ENCODE measurements at regions not wholly inside any gene's neighbourhood (a gene's known extent, or its start where the extent isn't known, plus 50 kb on each side); places are given as distances from the start of the nearest gene placed in this dataset.
"Not testable (repeated sequence)": the region's sequence is repeated elsewhere in the genome, so short reads cannot be mapped to it uniquely, and the experiment has no call there.

DNA sequence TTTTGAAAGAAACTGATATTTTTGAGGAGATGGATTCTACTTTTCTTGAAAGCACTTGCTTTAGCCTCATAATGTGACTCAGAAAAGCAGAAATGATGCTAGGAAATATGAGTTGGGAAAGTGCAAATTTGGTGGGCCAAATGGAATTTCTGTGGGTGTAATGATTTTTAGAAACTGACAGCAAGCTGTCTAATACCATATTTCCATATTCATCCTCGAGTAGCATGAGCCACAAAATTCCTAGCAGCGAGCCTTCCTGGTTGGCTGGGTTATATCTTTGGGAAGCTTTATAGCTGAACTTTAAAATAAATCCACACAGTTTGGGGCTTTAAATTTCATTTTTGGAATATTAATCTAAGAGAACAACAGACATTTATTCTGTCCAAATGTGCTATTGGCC lies 190.0 kb downstream of the DSC3 start:
- Histone ChIP-seq H3K36me3 (ENCODE audit: control insufficient read depth in 2 of 2, extremely low read depth in 1 of 2, insufficient read depth in 2 of 2, low read length in 2 of 2) (no peaks in the 10 kb centered on the region), H3K4me1 (ENCODE audit: control insufficient read depth, extremely low read depth, insufficient read depth, low read length) (no peaks in the 10 kb centered on the region), H2AFZ (ENCODE audit: control insufficient read depth, low read length) (no peak overlapping the region), H3K9ac (ENCODE audit: control insufficient read depth, extremely low read depth, insufficient read depth, low read length) (no peak overlapping the region), H3K4me2 (ENCODE audit: control insufficient read depth, extremely low read depth, insufficient read depth, low read depth, low read length) (no peak overlapping the region), H3K27ac (ENCODE audit: control insufficient read depth, insufficient read depth, low read length) (no peak overlapping the region), H4K20me1 (ENCODE audit: control insufficient read depth, extremely low read depth, insufficient read depth, low read length) (no peaks in the 10 kb centered on the region), H3K9me1 (ENCODE audit: control insufficient read depth, extremely low read depth, insufficient read depth, low read length) (no peaks in the 10 kb centered on the region), H3K27me3 (ENCODE audit: control insufficient read depth, extremely low read depth, insufficient read depth, low read length) (no peaks in the 10 kb centered on the region), H3K9me3 (ENCODE audit: control insufficient read depth, low read depth, low read length) (no peaks in the 10 kb centered on the region), H3K79me2 (ENCODE audit: control insufficient read depth, insufficient read depth, low read length) (no peaks in the 10 kb centered on the region), H3K4me3 (ENCODE audit: control insufficient read depth in 2 of 3, extremely low read depth in 1 of 3, insufficient read depth in 2 of 3, low read depth in 1 of 3, low read length in 3 of 3) (no peak overlapping the region)
- dilution Hi-C loops (cut with MboI; ENCODE audit: extremely low pct_ligation_motif_present, low sequenced_read_pairs): no loop called here
- no peak for FAIRE-seq
- no peak for DNase-seq (ENCODE audit: low read depth, low spot score)
- no peak for TF ChIP-seq EZH2 (IDR thresholded peaks at IDR 0.05; ENCODE audit: low read length)
- TF ChIP-seq CTCF (optimal IDR thresholded peaks at IDR 0.05 in 1 of 3, IDR thresholded peaks at IDR 0.05 in 1 of 3, conservative IDR thresholded peaks at IDR 0.05 in 1 of 3; ENCODE audit: extremely low read depth in 1 of 3, insufficient read depth in 2 of 3, low read length in 3 of 3): no peak

GRCh38 chr18:30839056-30839561 lies 203.4 kb downstream of the DSC3 start:
- H3K9me1 ChIP-seq (ENCODE audit: control insufficient read depth, extremely low read depth, insufficient read depth, low read length); H3K27ac ChIP-seq (ENCODE audit: control insufficient read depth, insufficient read depth, low read length); FAIRE-seq; H3K4me3 ChIP-seq (ENCODE audit: control insufficient read depth in 2 of 3, extremely low read depth in 1 of 3, insufficient read depth in 2 of 3, low read depth in 1 of 3, low read length in 3 of 3); H3K79me2 ChIP-seq (ENCODE audit: control insufficient read depth, insufficient read depth, low read length); H3K27me3 ChIP-seq (ENCODE audit: control insufficient read depth, extremely low read depth, insufficient read depth, low read length); dilution Hi-C loops (cut with MboI; ENCODE audit: extremely low pct_ligation_motif_present, low sequenced_read_pairs); H3K36me3 ChIP-seq (ENCODE audit: control insufficient read depth in 2 of 2, extremely low read depth in 1 of 2, insufficient read depth in 2 of 2, low read length in 2 of 2); H3K9me3 ChIP-seq (ENCODE audit: control insufficient read depth, low read depth, low read length); H3K4me2 ChIP-seq (ENCODE audit: control insufficient read depth, extremely low read depth, insufficient read depth, low read depth, low read length); H4K20me1 ChIP-seq (ENCODE audit: control insufficient read depth, extremely low read depth, insufficient read depth, low read length); H3K9ac ChIP-seq (ENCODE audit: control insufficient read depth, extremely low read depth, insufficient read depth, low read length); H2AFZ ChIP-seq (ENCODE audit: control insufficient read depth, low read length); DNase-seq (ENCODE audit: low read depth, low spot score); H3K4me1 ChIP-seq (ENCODE audit: control insufficient read depth, extremely low read depth, insufficient read depth, low read length): not testable (repeated sequence)

- no peaks in the 10 kb centered on the region for H3K27me3 ChIP-seq (ENCODE audit: control insufficient read depth, extremely low read depth, insufficient read depth, low read length)
- FAIRE-seq (no peak), DNase-seq (ENCODE audit: low read depth, low spot score) (no peak)
- no peaks in the 10 kb centered on the region for H3K9me3 ChIP-seq (ENCODE audit: control insufficient read depth, low read depth, low read length)
- H3K36me3 ChIP-seq (ENCODE audit: control insufficient read depth in 2 of 2, extremely low read depth in 1 of 2, insufficient read depth in 2 of 2, low read length in 2 of 2): no peaks in the 10 kb centered on the region
- no peak overlapping the region for H3K27ac ChIP-seq (ENCODE audit: control insufficient read depth, insufficient read depth, low read length)
- H4K20me1 ChIP-seq (ENCODE audit: control insufficient read depth, extremely low read depth, insufficient read depth, low read length): no peaks in the 10 kb centered on the region
- no peaks in the 10 kb centered on the region for H3K79me2 ChIP-seq (ENCODE audit: control insufficient read depth, insufficient read depth, low read length)
- no peak overlapping the region for H3K4me2 ChIP-seq (ENCODE audit: control insufficient read depth, extremely low read depth, insufficient read depth, low read depth, low read length)
- no peak overlapping the region for H3K4me3 ChIP-seq (ENCODE audit: control insufficient read depth in 2 of 3, extremely low read depth in 1 of 3, insufficient read depth in 2 of 3, low read depth in 1 of 3, low read length in 3 of 3)
- no peak overlapping the region for H2AFZ ChIP-seq (ENCODE audit: control insufficient read depth, low read length)
- H3K4me1 ChIP-seq (ENCODE audit: control insufficient read depth, extremely low read depth, insufficient read depth, low read length): no peaks in the 10 kb centered on the region
- H3K9ac ChIP-seq (ENCODE audit: control insufficient read depth, extremely low read depth, insufficient read depth, low read length): no peak overlapping the region
- no peak for TF ChIP-seq CTCF (optimal IDR thresholded peaks at IDR 0.05 in 1 of 3, IDR thresholded peaks at IDR 0.05 in 1 of 3, conservative IDR thresholded peaks at IDR 0.05 in 1 of 3; ENCODE audit: extremely low read depth in 1 of 3, insufficient read depth in 2 of 3, low read length in 3 of 3)
- H3K9me1 ChIP-seq (ENCODE audit: control insufficient read depth, extremely low read depth, insufficient read depth, low read length): no peaks in the 10 kb centered on the region
- dilution Hi-C loops (cut with MboI; ENCODE audit: extremely low pct_ligation_motif_present, low sequenced_read_pairs): no loop called here
Measured at GRCh38 chr18:30828700-30829099, 213.8 kb downstream of the DSC3 start.

Measured in keratinocyte (primary cell).